AG04450 (cell line): ENCODE measurements at regions not wholly inside any gene's neighbourhood (a gene's known extent, or its start where the extent isn't known, plus 50 kb on each side); places are given as distances from the start of the nearest gene placed in this dataset.

Experiments used
- CTCF ChIA-PET: fragments of 300-600, 350-600 bp; formaldehyde crosslinking; extraction: SDS; loops from one replicate; lab custom pipeline; 2022; ENCODE audit warnings: antibody characterized with exemption, inconsistent platforms; lab: Charles Lee
- POLR2A ChIA-PET: fragments of 350-600 bp; formaldehyde crosslinking; extraction: SDS; loops from one replicate; lab custom pipeline; 2021; ENCODE audit warnings: antibody characterized with exemption, inconsistent platforms; lab: Yijun Ruan, JAX
- DNase-seq: peaks from one replicate; pipeline ENCODE4 v3.0.0-alpha.2; 2011; ENCODE audit warnings: low read depth, low spot score
- H3K27ac ChIP-seq: one replicate; pipeline ENCODE4 v1.5.1; 2012; ENCODE audit warnings: low read depth, low read length, control low read depth
- H3K27me3 ChIP-seq: one replicate; pipeline ENCODE4 v1.6.0; 2012; ENCODE audit warnings: low read length; ENCODE audit not compliant: control insufficient read depth, insufficient read depth
- H3K4me3 ChIP-seq: 2 replicates; pipeline ENCODE4 v1.5.1; 2011; ENCODE audit warnings: mild to moderate bottlenecking, low read depth, low read length, control low read depth
- H3K9me3 ChIP-seq: 2 replicates; pipeline ENCODE4 v1.5.1; 2012; ENCODE audit warnings: low read length; ENCODE audit not compliant: control insufficient read depth, insufficient read depth
- CTCF ChIP-seq: IDR thresholded peaks from 2 replicates; pipeline ENCODE4 v1.5.1; 2011; ENCODE audit warnings: low read depth, low read length, control low read depth, inconsistent platforms

- POLR2A ChIA-PET, result no interaction called here
- Histone ChIP-seq H3K27me3 (peaks cover 2% of the 10 kb centered on the region), H3K4me3 (no peak overlapping the region)
Measured at GRCh38 chr18:6609666-6610264, 119.8 kb upstream of the ARHGAP28 start.

GRCh38 chr18:6610466-6610865 is 119.0 kb upstream of the ARHGAP28 start:
- no peak for TF ChIP-seq CTCF
- ChIA-PET CTCF (no interaction called here), POLR2A (no interaction called here)
- H3K27me3 ChIP-seq, result peaks cover 4% of the 10 kb centered on the region
- H3K9me3 ChIP-seq, result no peaks in the 10 kb centered on the region
- DNase-seq, result no peak
- no peak overlapping the region for H3K4me3 ChIP-seq
- no peak overlapping the region for H3K27ac ChIP-seq

More at GRCh38 chr18:6609666-6610264, 119.8 kb upstream of the ARHGAP28 start:
- CTCF ChIA-PET, result no interaction called here
- no peak for DNase-seq
- Histone ChIP-seq H3K9me3 (no peaks in the 10 kb centered on the region), H3K27ac (no peak overlapping the region)
- TF ChIP-seq CTCF, result no peak

GRCh38 chr18:6613581-6613980 is 115.9 kb upstream of the ARHGAP28 start:
- H3K27me3 ChIP-seq, result peaks cover 2% of the 10 kb centered on the region
- H3K9me3 ChIP-seq, result no peaks in the 10 kb centered on the region
- POLR2A ChIA-PET, result no interaction called here
- no peak for TF ChIP-seq CTCF
- CTCF ChIA-PET, result no interaction called here
- no peak for DNase-seq
- H3K4me3 ChIP-seq, result no peak overlapping the region
- no peak overlapping the region for H3K27ac ChIP-seq

DNA sequence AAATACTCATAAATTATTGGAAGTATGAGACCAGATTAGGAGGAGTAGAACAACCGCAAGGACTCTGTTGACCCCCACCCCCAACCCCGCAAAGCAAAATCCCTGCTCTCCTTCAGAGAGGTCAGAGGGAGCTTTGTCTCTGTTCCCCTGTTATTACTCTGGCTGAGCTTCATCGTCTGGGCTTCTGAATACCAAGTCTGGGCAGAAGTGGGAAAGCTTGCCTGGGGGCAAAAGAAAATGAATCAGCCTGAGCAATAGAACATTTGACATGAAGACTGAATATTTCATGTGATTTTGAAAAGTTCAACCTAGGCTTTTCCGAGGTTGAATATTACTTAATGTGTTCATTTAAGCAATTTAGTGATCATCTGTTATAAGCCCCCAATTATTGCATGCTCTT is 114.6 kb upstream of the ARHGAP28 start:
- no peak for TF ChIP-seq CTCF
- POLR2A ChIA-PET, result no interaction called here
- CTCF ChIA-PET, result no interaction called here

GRCh38 chr18:6616981-6617380 is 112.5 kb upstream of the ARHGAP28 start:
- CTCF ChIA-PET, result interaction anchor here (1.0 kb wide), 1 partner anchor 74 kb away, joined by 6 read pairs; no protein-coding TSS in a partner anchor
- no peak for TF ChIP-seq CTCF
- Histone ChIP-seq H3K27me3 (peaks cover 2% of the 10 kb centered on the region), H3K9me3 (no peaks in the 10 kb centered on the region), H3K27ac (no peak overlapping the region), H3K4me3 (no peak overlapping the region)
- no peak for DNase-seq
- POLR2A ChIA-PET, result no interaction called here

More for the DNA sequence above, 114.6 kb upstream of the ARHGAP28 start:
- Histone ChIP-seq H3K27me3 (peaks cover 2% of the 10 kb centered on the region), H3K9me3 (no peaks in the 10 kb centered on the region), H3K4me3 (no peak overlapping the region), H3K27ac (no peak overlapping the region)
- DNase-seq, result no peak
